Pons (tissue), 1 donor: ENCODE measurements at regions not wholly inside any gene's neighbourhood (a gene's known extent, or its start where the extent isn't known, plus 50 kb on each side); places are given as distances from the start of the nearest gene placed in this dataset.
"Not testable (repeated sequence)": the region's sequence is repeated elsewhere in the genome, so short reads cannot be mapped to it uniquely, and the experiment has no call there.

Experiments
- DNase-seq: peaks from one replicate; pipeline ENCODE4 v3.0.0-alpha.2; 2016; ENCODE audit warnings: low spot score

GRCh38 chr16:25434064-25434463, 176.4 kb upstream of the ZKSCAN2 start:
- DNase-seq = no peak

GRCh38 chr16:25433388-25433787, 175.7 kb upstream of the ZKSCAN2 start:
- DNase-seq = no peak

- DNase-seq = no peak
These were observed 173.8 kb upstream of the ZKSCAN2 start for GRCh38 chr16:25431472-25431871.

GRCh38 chr16:25426829-25427228, 169.2 kb upstream of the ZKSCAN2 start:
- no peak for DNase-seq

GRCh38 chr16:25419681-25420080, 162.0 kb upstream of the ZKSCAN2 start:
- DNase-seq = peak; percentile 3

- no peak for DNase-seq
These were observed 161.5 kb upstream of the ZKSCAN2 start for GRCh38 chr16:25419153-25419552.

- DNase-seq = no peak
These were observed 158.4 kb upstream of the ZKSCAN2 start for GRCh38 chr16:25416002-25416401.

- no peak for DNase-seq
These were observed 156.3 kb upstream of the ZKSCAN2 start for GRCh38 chr16:25413975-25414374.

GRCh38 chr16:25413133-25413532, 155.5 kb upstream of the ZKSCAN2 start:
- DNase-seq = no peak

- DNase-seq = no peak
These were observed 153.9 kb upstream of the ZKSCAN2 start for GRCh38 chr16:25411396-25412081.

- DNase-seq = no peak
These were observed 146.2 kb upstream of the ZKSCAN2 start for GRCh38 chr16:25403852-25404251.

- DNase-seq = no peak
These were observed 137.9 kb upstream of the ZKSCAN2 start for GRCh38 chr16:25395528-25395927.

- no peak for DNase-seq
These were observed 133.1 kb upstream of the ZKSCAN2 start for GRCh38 chr16:25390761-25391160.

GRCh38 chr16:25374556-25374955, 116.9 kb upstream of the ZKSCAN2 start:
- DNase-seq = no peak

GRCh38 chr16:25372716-25373115, 115.1 kb upstream of the ZKSCAN2 start:
- DNase-seq = no peak

GRCh38 chr16:25371342-25371741, 113.7 kb upstream of the ZKSCAN2 start:
- DNase-seq = no peak

GRCh38 chr16:25370541-25370940, 112.9 kb upstream of the ZKSCAN2 start:
- no peak for DNase-seq

- DNase-seq = no peak
These were observed 110.3 kb upstream of the ZKSCAN2 start for GRCh38 chr16:25367773-25368524.

GRCh38 chr16:25366078-25366477, 108.4 kb upstream of the ZKSCAN2 start:
- DNase-seq = peak; percentile 19

GRCh38 chr16:25359516-25359915, 101.9 kb upstream of the ZKSCAN2 start:
- not testable (repeated sequence) for DNase-seq

GRCh38 chr16:25344006-25344405, 86.4 kb upstream of the ZKSCAN2 start:
- no peak for DNase-seq

- no peak for DNase-seq
These were observed 83.3 kb upstream of the ZKSCAN2 start for GRCh38 chr16:25340973-25341372.

GRCh38 chr16:25317732-25318316, 60.2 kb upstream of the ZKSCAN2 start:
- DNase-seq = no peak
